ENCODE measurements at regions not wholly inside any gene's neighbourhood (a gene's known extent, or its start where the extent isn't known, plus 50 kb on each side); places are given as distances from the start of the nearest gene placed in this dataset.
A peak's percentile ranks its signal among the peaks of the same experiment; 100 is the strongest.
"Not testable (repeated sequence)": the region's sequence is repeated elsewhere in the genome, so short reads cannot be mapped to it uniquely, and the experiment has no call there.

DNA sequence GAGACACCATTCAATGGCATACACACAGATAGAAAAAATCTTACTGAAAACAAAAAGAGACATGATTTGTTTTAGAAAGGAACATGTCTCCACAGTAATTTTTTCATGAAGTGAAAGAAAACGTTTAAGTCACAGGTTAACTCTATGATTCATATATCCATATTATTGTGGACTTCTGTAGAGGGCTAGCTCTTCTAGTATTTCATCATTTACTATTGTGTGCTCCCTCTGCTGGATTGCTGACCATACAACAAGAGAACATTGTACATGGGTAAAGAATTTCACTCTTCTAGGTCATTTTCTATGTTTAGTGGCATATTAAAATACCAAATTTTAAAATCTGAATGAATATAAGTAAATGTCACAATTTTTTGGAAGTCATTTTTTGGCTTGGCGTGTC is 91.8 kb upstream of the POU3F4 start:
- Mint-ChIP-seq H3K4me3 (ENCODE audit: unreplicated experiment) (no peak overlapping the region), H3K36me3 (ENCODE audit: low read depth) (no peaks in the 10 kb centered on the region), H3K27ac (ENCODE audit: unreplicated experiment) (no peak overlapping the region), H3K9me3 (ENCODE audit: low read depth) (peaks cover 42% of the 10 kb centered on the region), H3K4me1 (ENCODE audit: low read depth) (no peaks in the 10 kb centered on the region), H3K27me3 (ENCODE audit: low read depth) (no peaks in the 10 kb centered on the region)
- TF ChIP-seq, protein P1, sequence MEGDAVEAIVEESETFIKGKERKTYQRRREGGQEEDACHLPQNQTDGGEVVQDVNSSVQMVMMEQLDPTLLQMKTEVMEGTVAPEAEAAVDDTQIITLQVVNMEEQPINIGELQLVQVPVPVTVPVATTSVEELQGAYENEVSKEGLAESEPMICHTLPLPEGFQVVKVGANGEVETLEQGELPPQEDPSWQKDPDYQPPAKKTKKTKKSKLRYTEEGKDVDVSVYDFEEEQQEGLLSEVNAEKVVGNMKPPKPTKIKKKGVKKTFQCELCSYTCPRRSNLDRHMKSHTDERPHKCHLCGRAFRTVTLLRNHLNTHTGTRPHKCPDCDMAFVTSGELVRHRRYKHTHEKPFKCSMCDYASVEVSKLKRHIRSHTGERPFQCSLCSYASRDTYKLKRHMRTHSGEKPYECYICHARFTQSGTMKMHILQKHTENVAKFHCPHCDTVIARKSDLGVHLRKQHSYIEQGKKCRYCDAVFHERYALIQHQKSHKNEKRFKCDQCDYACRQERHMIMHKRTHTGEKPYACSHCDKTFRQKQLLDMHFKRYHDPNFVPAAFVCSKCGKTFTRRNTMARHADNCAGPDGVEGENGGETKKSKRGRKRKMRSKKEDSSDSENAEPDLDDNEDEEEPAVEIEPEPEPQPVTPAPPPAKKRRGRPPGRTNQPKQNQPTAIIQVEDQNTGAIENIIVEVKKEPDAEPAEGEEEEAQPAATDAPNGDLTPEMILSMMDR (IDR thresholded peaks at IDR 0.05) = peak; percentile 61
- no peak for DNase-seq (ENCODE audit: low spot score)

DNA sequence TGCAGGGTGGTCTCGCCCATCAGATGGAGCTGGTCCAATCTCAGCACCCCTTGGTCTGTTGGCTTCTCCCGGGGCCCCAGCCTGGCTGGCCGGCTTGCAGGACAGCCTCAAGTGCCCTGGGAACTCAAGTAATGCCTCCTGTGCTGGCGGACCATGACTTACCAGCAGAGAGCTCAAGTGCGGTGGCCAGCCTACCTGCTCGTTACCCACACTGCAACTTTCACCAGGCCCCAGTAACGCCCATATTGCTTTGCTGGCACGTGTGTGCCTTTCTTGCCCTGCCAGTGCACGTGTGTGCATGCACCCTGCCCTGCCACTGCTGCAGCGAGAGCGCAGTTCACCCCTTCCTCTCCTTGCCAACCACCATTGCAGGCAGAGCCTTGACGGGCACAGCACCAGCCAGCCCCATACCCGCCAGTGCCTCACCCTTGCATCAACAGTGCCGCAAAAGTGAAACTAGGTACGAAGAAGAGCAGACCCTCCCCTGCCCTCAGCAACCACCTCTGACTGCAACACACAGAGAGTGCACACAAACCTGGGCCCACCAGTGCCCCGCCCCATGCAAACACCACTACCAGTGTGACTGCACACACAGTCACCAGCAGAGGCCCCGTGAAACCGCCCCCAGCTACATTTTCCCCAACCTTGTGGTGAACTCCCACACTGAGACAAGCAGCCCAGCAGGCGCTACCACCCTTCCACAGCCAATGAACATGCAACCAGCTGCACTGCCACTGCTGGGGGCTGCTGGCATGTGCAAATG is 88.9 kb upstream of the POU3F4 start:
- Mint-ChIP-seq H3K4me1 (ENCODE audit: low read depth) (no peaks in the 10 kb centered on the region), H3K4me3 (ENCODE audit: unreplicated experiment) (no peak overlapping the region), H3K27me3 (ENCODE audit: low read depth) (no peaks in the 10 kb centered on the region), H3K27ac (ENCODE audit: unreplicated experiment) (no peak overlapping the region), H3K9me3 (ENCODE audit: low read depth) (peaks cover 48% of the 10 kb centered on the region), H3K36me3 (ENCODE audit: low read depth) (no peaks in the 10 kb centered on the region)
- TF ChIP-seq, protein P1 (IDR thresholded peaks at IDR 0.05) = no peak
- peak; percentile 79 for DNase-seq (ENCODE audit: low spot score)

DNA sequence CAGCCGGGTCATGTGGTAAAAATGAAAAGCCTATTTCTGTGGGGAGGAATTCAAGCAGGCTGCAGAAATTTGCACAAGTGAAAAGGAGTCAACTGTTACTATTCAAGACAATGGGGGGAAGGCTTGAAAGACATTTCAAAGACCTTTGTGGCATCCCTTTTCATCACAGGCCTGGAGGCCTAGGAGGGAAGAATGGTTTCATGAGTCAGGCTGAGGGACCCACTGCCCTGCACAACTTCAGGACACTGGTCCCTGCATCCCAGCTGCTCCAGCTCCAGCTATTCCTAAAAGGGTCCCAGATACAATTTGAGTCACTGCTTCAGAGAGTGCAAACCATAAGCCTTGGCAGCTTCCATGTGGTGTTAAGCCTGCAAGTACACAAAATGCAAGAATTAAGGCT is 85.3 kb upstream of the POU3F4 start:
- Mint-ChIP-seq H3K4me3 (ENCODE audit: unreplicated experiment) (no peak overlapping the region), H3K4me1 (ENCODE audit: low read depth) (no peaks in the 10 kb centered on the region), H3K27ac (ENCODE audit: unreplicated experiment) (no peak overlapping the region), H3K27me3 (ENCODE audit: low read depth) (no peaks in the 10 kb centered on the region), H3K9me3 (ENCODE audit: low read depth) (peaks cover 62% of the 10 kb centered on the region), H3K36me3 (ENCODE audit: low read depth) (no peaks in the 10 kb centered on the region)
- DNase-seq (ENCODE audit: low spot score) = no peak
- TF ChIP-seq, protein P1 (IDR thresholded peaks at IDR 0.05) = no peak

DNA sequence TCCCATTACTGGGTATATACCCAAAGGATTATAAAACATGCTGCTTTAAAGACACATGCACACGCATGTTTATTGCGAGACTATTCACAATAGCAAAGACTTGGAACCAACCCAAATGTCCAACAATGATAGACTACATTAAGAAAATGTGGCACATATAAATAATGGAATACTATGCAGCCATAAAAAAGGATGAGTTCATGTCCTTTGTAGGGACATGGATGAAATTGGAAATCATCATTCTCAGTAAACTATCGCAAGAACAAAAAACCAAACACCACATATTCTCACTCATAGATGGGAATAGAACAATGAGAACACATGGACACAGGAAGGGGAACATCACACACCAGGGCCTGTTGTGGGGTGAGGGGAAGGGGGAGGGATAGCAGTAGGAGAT is 65.5 kb upstream of the POU3F4 start:
- H3K27ac Mint-ChIP-seq (ENCODE audit: unreplicated experiment); H3K4me3 Mint-ChIP-seq (ENCODE audit: unreplicated experiment); H3K4me1 Mint-ChIP-seq (ENCODE audit: low read depth); H3K36me3 Mint-ChIP-seq (ENCODE audit: low read depth); DNase-seq (ENCODE audit: low spot score); H3K27me3 Mint-ChIP-seq (ENCODE audit: low read depth): not testable (repeated sequence)
- peaks cover 52% of the 10 kb centered on the region for H3K9me3 Mint-ChIP-seq (ENCODE audit: low read depth)

DNA sequence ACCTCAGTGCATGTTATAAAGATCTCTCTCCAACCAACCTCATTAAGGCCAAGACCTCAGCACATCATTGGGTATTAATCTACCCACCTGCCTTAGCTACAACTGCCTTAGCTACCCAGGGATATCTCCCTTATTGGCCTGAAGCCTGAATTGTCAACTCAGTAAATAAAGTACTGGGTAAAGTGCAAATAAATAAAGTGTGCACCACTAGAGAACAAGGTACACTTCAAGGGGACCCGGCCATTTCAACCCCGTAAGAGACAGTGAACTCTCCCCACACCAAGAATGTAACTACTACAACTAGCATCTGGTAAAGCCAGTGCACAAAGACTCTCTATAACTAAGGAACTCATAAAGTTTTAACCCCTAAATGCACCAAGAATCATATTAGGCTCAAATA is 61.7 kb upstream of the POU3F4 start:
- no peaks in the 10 kb centered on the region for H3K4me1 Mint-ChIP-seq (ENCODE audit: low read depth)
- H3K36me3 Mint-ChIP-seq (ENCODE audit: low read depth) = no peaks in the 10 kb centered on the region
- peaks cover 49% of the 10 kb centered on the region for H3K9me3 Mint-ChIP-seq (ENCODE audit: low read depth)
- DNase-seq (ENCODE audit: low spot score) = no peak
- H3K27me3 Mint-ChIP-seq (ENCODE audit: low read depth) = no peaks in the 10 kb centered on the region
- TF ChIP-seq, protein P1 (IDR thresholded peaks at IDR 0.05) = no peak
- no peak overlapping the region for H3K27ac Mint-ChIP-seq (ENCODE audit: unreplicated experiment)
- H3K4me3 Mint-ChIP-seq (ENCODE audit: unreplicated experiment) = no peak overlapping the region

Measured in chondrocyte (in vitro differentiated cells).